ENCODE measurements at regions not wholly inside any gene's neighbourhood (a gene's known extent, or its start where the extent isn't known, plus 50 kb on each side); places are given as distances from the start of the nearest gene placed in this dataset.

- TF ChIP-seq CTCF (IDR thresholded peaks at IDR 0.05; ENCODE audit: low read depth, low read length) (no peak), EZH2phosphoT487 (IDR thresholded peaks at IDR 0.05; ENCODE audit: low read depth) (no peak)
Measured at GRCh38 chr2:109711230-109712122, 82.6 kb upstream of the RGPD5 start.

Data from OCI-LY3 (cell line).